Mesenchymal stem cell (in vitro differentiated cells and primary cell): ENCODE measurements at regions not wholly inside any gene's neighbourhood (a gene's known extent, or its start where the extent isn't known, plus 50 kb on each side); places are given as distances from the start of the nearest gene placed in this dataset.

Source experiments
- DNase-seq: peaks from one replicate; pipeline ENCODE4 v3.0.0-alpha.2; 2013
- H2AFZ ChIP-seq: one replicate; pipeline ENCODE4 v1.6.1; 2013; ENCODE audit warnings: low read depth, mild to moderate bottlenecking, control low read depth, inconsistent platforms, low read length, moderate library complexity
- H2AK5ac ChIP-seq: 2 replicates; pipeline ENCODE4 v1.6.1; 2013; ENCODE audit warnings: low read length, moderate library complexity, mild to moderate bottlenecking, inconsistent platforms; ENCODE audit not compliant: severe bottlenecking
- H2BK120ac ChIP-seq: one replicate; pipeline ENCODE4 v1.6.1; 2013; ENCODE audit warnings: low read depth, mild to moderate bottlenecking, inconsistent platforms, low read length, moderate library complexity
- H2BK12ac ChIP-seq, 2 experiments: one replicate each; pipeline ENCODE4 v1.6.1; 2013; ENCODE audit warnings: inconsistent platforms in 2 of 2, low read length in 2 of 2, mild to moderate bottlenecking in 2 of 2, moderate library complexity in 2 of 2, control low read depth in 1 of 2
- H2BK15ac ChIP-seq: one replicate; pipeline ENCODE4 v1.6.1; 2013; ENCODE audit warnings: mild to moderate bottlenecking, low read depth, inconsistent platforms; ENCODE audit not compliant: poor library complexity, severe bottlenecking
- H2BK5ac ChIP-seq: 2 replicates; pipeline ENCODE4 v1.6.1; 2013; ENCODE audit warnings: low read depth, mild to moderate bottlenecking, low read length, control low read depth, inconsistent platforms; ENCODE audit not compliant: poor library complexity, severe bottlenecking
- H3K14ac ChIP-seq, 2 experiments: one replicate each; pipeline ENCODE4 v1.6.1; 2013; ENCODE audit warnings: inconsistent platforms in 2 of 2, low read length in 2 of 2, control low read depth in 1 of 2, mild to moderate bottlenecking in 1 of 2, moderate library complexity in 1 of 2
- H3K18ac ChIP-seq, 2 experiments: one replicate each; pipeline ENCODE4 v1.6.1; 2013; ENCODE audit warnings: inconsistent platforms in 2 of 2, low read length in 2 of 2, control low read depth in 1 of 2, low read depth in 1 of 2, mild to moderate bottlenecking in 1 of 2
- H3K23ac ChIP-seq, 2 experiments: one replicate each; pipeline ENCODE4 v1.6.1; 2013; ENCODE audit warnings: inconsistent platforms in 2 of 2, low read length in 2 of 2, mild to moderate bottlenecking in 2 of 2, moderate library complexity in 2 of 2, control low read depth in 1 of 2
- H3K27ac ChIP-seq: 2 replicates; pipeline ENCODE4 v1.5.1; 2013; ENCODE audit warnings: mild to moderate bottlenecking, moderate library complexity, low read length, control low read depth, inconsistent platforms; ENCODE audit not compliant: poor library complexity, severe bottlenecking
- H3K27me3 ChIP-seq, 2 experiments: 2 replicates each; pipeline versions ENCODE4 v1.6.1 to v1.7.0; 2013; ENCODE audit warnings: low read length in 2 of 2, mild to moderate bottlenecking in 2 of 2, moderate library complexity in 2 of 2, control low read depth in 1 of 2, inconsistent platforms in 1 of 2; ENCODE audit not compliant: control insufficient read depth in 1 of 2, insufficient read depth in 1 of 2
- H3K36me3 ChIP-seq, 2 experiments: 2 replicates each; pipeline versions ENCODE4 v1.6.1 to v1.7.0; 2013; ENCODE audit warnings: low read length in 2 of 2, control low read depth in 1 of 2, inconsistent platforms in 1 of 2, low read depth in 1 of 2, mild to moderate bottlenecking in 1 of 2; ENCODE audit not compliant: insufficient read depth in 2 of 2, control insufficient read depth in 1 of 2
- H3K4ac ChIP-seq, 2 experiments: one replicate each; pipeline ENCODE4 v1.6.1; 2013; ENCODE audit warnings: inconsistent platforms in 2 of 2, low read length in 2 of 2, mild to moderate bottlenecking in 2 of 2, moderate library complexity in 2 of 2, control low read depth in 1 of 2, low read depth in 1 of 2
- H3K4me1 ChIP-seq: 2 replicates; pipeline ENCODE4 v1.6.1; 2013; ENCODE audit warnings: low read depth, low read length, control low read depth; ENCODE audit not compliant: control insufficient read depth, insufficient read depth
- H3K4me2 ChIP-seq: 2 replicates; pipeline ENCODE4 v1.6.1; 2013; ENCODE audit warnings: low read length, mild to moderate bottlenecking, inconsistent platforms; ENCODE audit not compliant: poor library complexity, severe bottlenecking
- H3K4me3 ChIP-seq, 2 experiments: 2 replicates each; pipeline versions ENCODE4 v1.5.1 to v1.7.0; 2013; ENCODE audit warnings: low read length in 2 of 2, mild to moderate bottlenecking in 2 of 2, control low read depth in 1 of 2, low read depth in 1 of 2; ENCODE audit not compliant: insufficient read depth in 1 of 2
- H3K79me1 ChIP-seq: replicated peaks from 2 replicates; pipeline ENCODE4 v1.6.1; 2013; ENCODE audit warnings: mild to moderate bottlenecking, control low read depth, low read length, inconsistent platforms; ENCODE audit not compliant: poor library complexity, severe bottlenecking
- H3K9ac ChIP-seq: 2 replicates; pipeline ENCODE4 v1.7.0; 2013; ENCODE audit warnings: mild to moderate bottlenecking, low read length, moderate library complexity
- H3K9me3 ChIP-seq: 2 replicates; pipeline ENCODE4 v1.7.0; 2013; ENCODE audit warnings: mild to moderate bottlenecking, low read length; ENCODE audit not compliant: control insufficient read depth
- H4K8ac ChIP-seq: one replicate; pipeline ENCODE4 v1.6.1; 2013; ENCODE audit warnings: inconsistent platforms, mild to moderate bottlenecking, low read length, moderate library complexity
- H4K91ac ChIP-seq: one replicate; pipeline ENCODE4 v1.6.1; 2013; ENCODE audit warnings: mild to moderate bottlenecking, low read length, inconsistent platforms
- WGBS: methylation state at CpG from one replicate; pipeline ENCODE4 v1.1.7; 2013; ENCODE audit warnings: mixed read lengths; 5-methylcytosine and 5-hydroxymethylcytosine counted together

GRCh38 chr22:49052023-49052538, 775.6 kb downstream of the BRD1 start:
- no peaks in the 10 kb centered on the region for H3K27me3 ChIP-seq
- H3K23ac ChIP-seq = no peak overlapping the region
- H3K27ac ChIP-seq = no peak overlapping the region
- H4K8ac ChIP-seq = no peak overlapping the region
- no peak overlapping the region for H4K91ac ChIP-seq
- H2AK5ac ChIP-seq = no peak overlapping the region
- H3K4ac ChIP-seq = no peak overlapping the region
- peak overlapping the region; percentile 74 for H3K9ac ChIP-seq
- H3K14ac ChIP-seq = no peak overlapping the region
- no peaks in the 10 kb centered on the region for H3K36me3 ChIP-seq
- H2BK120ac ChIP-seq = no peak overlapping the region
- H2BK15ac ChIP-seq = no peak overlapping the region
- H2BK5ac ChIP-seq = no peak overlapping the region
- no peak overlapping the region for H3K4me2 ChIP-seq
- H3K18ac ChIP-seq = no peak overlapping the region
- H2AFZ ChIP-seq = no peak overlapping the region
- H2BK12ac ChIP-seq = no peak overlapping the region
- no peaks in the 10 kb centered on the region for H3K79me1 ChIP-seq
- WGBS = 89% methylated on average over 33 of the region's 36 CpGs
- DNase-seq = no peak
- peak overlapping the region in 1 of 2 experiments; percentile 75 for H3K4me3 ChIP-seq
- no peaks in the 10 kb centered on the region for H3K9me3 ChIP-seq
- H3K4me1 ChIP-seq = no peaks in the 10 kb centered on the region

DNA sequence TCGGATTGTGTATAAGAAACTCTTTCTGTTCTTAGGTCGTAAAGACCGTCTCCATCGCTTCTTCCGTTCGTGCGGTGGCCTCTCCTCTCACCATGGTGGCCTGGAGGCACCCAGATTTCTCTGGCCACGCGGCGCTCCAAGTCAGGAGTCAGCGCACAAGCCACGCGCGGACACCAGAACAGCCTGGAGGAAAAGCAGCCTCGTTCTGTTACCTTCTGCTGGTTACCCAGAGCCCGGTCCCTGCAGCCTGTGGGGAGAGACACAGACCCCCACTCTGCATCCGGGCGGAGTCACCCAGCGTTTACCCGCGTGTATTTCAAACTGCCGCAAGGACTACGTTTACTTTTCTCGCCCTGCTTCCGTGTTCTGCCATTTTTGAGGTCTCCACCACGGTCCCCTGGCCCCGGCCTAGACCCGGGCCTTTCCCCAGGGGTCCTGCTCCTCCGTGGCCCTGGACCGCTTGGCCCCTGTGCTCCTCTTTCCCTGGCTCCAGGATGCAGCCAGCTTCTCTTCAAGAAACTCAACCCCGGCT, 776.1 kb downstream of the BRD1 start:
- no peak overlapping the region for H4K91ac ChIP-seq
- H3K18ac ChIP-seq = no peak overlapping the region
- H3K27me3 ChIP-seq = no peaks in the 10 kb centered on the region
- H3K9ac ChIP-seq = peak overlapping the region; percentile 74
- H3K4me1 ChIP-seq = no peaks in the 10 kb centered on the region
- H2AK5ac ChIP-seq = no peak overlapping the region
- no peak overlapping the region for H3K27ac ChIP-seq
- H3K36me3 ChIP-seq = no peaks in the 10 kb centered on the region
- no peak overlapping the region for H3K4me2 ChIP-seq
- H3K23ac ChIP-seq = no peak overlapping the region
- H3K9me3 ChIP-seq = no peaks in the 10 kb centered on the region
- no peak overlapping the region for H2BK15ac ChIP-seq
- no peak overlapping the region for H2BK5ac ChIP-seq
- H3K14ac ChIP-seq = no peak overlapping the region
- 91% methylated on average over 31 of the region's 31 CpGs for WGBS
- no peak overlapping the region for H2BK120ac ChIP-seq
- H4K8ac ChIP-seq = no peak overlapping the region
- H3K79me1 ChIP-seq = no peaks in the 10 kb centered on the region
- H2AFZ ChIP-seq = no peak overlapping the region
- DNase-seq = no peak
- no peak overlapping the region for H3K4ac ChIP-seq
- peak overlapping the region in 1 of 2 experiments; percentile 75 for H3K4me3 ChIP-seq
- H2BK12ac ChIP-seq = no peak overlapping the region

GRCh38 chr22:49049691-49050090, 778.0 kb downstream of the BRD1 start:
- Histone ChIP-seq H3K23ac (no peak overlapping the region), H3K4ac (no peak overlapping the region), H3K9ac (no peak overlapping the region), H2AK5ac (no peak overlapping the region), H3K9me3 (no peaks in the 10 kb centered on the region), H2BK5ac (no peak overlapping the region), H2BK120ac (no peak overlapping the region), H3K4me2 (no peak overlapping the region), H3K4me3 (no peak overlapping the region), H4K91ac (no peak overlapping the region), H3K18ac (no peak overlapping the region), H2BK15ac (no peak overlapping the region), H3K79me1 (no peaks in the 10 kb centered on the region), H2BK12ac (no peak overlapping the region), H3K4me1 (no peaks in the 10 kb centered on the region), H2AFZ (no peak overlapping the region), H3K27me3 (no peaks in the 10 kb centered on the region), H3K14ac (no peak overlapping the region), H4K8ac (no peak overlapping the region), H3K27ac (no peak overlapping the region), H3K36me3 (no peaks in the 10 kb centered on the region)
- WGBS = 79% methylated on average over 12 of the region's 12 CpGs
- no peak for DNase-seq

GRCh38 chr22:49048591-49048990, 779.1 kb downstream of the BRD1 start:
- H3K14ac ChIP-seq = no peak overlapping the region
- no peaks in the 10 kb centered on the region for H3K36me3 ChIP-seq
- H2BK5ac ChIP-seq = no peak overlapping the region
- no peak for DNase-seq
- H3K23ac ChIP-seq = no peak overlapping the region
- H4K8ac ChIP-seq = no peak overlapping the region
- no peak overlapping the region for H3K4me2 ChIP-seq
- no peak overlapping the region for H3K4ac ChIP-seq
- H3K4me1 ChIP-seq = no peaks in the 10 kb centered on the region
- no peak overlapping the region for H4K91ac ChIP-seq
- H2BK15ac ChIP-seq = no peak overlapping the region
- H3K27me3 ChIP-seq = no peaks in the 10 kb centered on the region
- no peak overlapping the region for H2AK5ac ChIP-seq
- no peaks in the 10 kb centered on the region for H3K79me1 ChIP-seq
- peak overlapping the region in 1 of 2 experiments; percentile 21 for H3K4me3 ChIP-seq
- H3K18ac ChIP-seq = no peak overlapping the region
- no peak overlapping the region for H3K27ac ChIP-seq
- WGBS = 68% methylated on average over 11 of the region's 11 CpGs
- H2BK120ac ChIP-seq = no peak overlapping the region
- no peaks in the 10 kb centered on the region for H3K9me3 ChIP-seq
- H2AFZ ChIP-seq = no peak overlapping the region
- no peak overlapping the region for H2BK12ac ChIP-seq
- no peak overlapping the region for H3K9ac ChIP-seq
